ENCODE measurements at regions not wholly inside any gene's neighbourhood (a gene's known extent, or its start where the extent isn't known, plus 50 kb on each side); places are given as distances from the start of the nearest gene placed in this dataset.
A peak's percentile ranks its signal among the peaks of the same experiment; 100 is the strongest.

DNA sequence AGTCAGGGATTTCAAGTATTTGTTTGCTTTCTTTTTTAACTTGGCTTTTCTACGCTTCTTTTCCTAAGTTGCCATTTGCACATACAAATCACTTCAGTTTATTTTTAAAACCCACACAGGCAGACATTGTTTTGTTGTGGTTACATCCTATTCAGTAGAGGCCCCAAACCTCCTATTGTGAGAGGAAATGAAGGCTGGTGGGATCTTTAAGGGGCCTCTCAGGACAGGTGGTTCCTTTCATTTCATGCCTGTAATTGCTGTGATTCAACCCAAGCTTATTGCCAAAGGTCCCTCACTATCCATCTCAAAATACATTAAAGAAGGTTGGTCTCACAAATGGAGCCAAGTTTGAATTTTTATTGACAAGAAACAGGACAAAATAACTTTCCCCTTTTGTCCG lies 257.1 kb downstream of the ADAMTS20 start:
- DNase-seq (ENCODE audit: low spot score): no peak

DNA sequence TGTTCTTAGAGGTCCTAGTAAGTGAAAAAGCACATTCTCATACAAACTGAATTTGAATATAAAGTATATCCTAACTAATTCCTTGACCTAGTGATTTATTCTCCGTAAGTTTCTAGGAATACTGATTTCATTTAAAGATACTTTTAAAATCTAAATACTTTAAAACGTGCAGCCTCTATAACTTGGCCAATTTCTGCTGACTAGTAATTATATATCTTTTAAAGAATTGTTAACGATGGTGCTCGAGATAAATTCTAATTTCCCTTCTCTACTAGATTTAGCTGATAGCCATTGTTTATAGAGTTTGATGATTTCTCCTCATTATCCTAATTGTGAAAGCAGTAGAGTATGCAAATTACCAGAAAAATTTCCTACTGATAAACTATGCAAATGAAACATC lies 257.9 kb downstream of the ADAMTS20 start:
- no peak for DNase-seq (ENCODE audit: low spot score)

DNA sequence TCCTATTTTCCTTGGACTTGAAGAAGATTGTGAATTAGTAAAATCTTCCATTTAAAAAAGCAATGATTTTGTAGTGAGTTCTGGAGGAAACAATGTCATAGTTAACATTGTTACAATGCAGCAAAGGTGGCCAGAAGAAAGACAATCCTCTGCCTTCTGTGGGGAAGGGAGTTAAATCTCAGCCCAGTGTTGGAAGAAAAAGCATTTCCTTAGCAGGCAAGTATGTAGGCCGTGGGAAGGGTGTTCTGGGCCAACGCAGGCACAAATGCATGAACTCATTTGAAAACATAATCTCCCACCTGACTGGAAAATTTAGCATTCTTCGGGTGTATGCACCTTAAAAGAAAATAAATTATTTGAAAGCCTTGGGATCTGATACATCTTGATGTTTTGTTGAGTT lies 258.6 kb downstream of the ADAMTS20 start:
- DNase-seq (ENCODE audit: low spot score): no peak

DNA sequence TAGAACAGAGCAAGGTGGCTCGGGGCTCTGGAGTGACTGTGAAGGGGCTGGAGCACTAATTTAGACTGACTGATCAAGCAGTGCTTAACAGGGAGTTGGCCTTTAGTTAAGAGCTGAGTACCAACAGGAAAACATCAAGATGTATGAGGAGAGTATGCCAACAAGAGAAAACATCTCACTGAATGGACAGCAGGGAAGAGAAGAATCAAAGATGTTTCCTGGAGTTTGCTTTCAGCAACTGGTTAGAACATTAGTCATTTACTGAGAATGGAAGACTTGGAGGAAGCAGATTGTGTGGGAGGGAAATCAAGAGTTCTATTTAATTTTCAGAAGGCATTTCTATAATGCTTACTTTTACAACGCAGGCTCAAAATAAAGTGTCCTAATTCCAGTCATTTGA lies 259.3 kb downstream of the ADAMTS20 start:
- DNase-seq (ENCODE audit: low spot score): no peak

DNA sequence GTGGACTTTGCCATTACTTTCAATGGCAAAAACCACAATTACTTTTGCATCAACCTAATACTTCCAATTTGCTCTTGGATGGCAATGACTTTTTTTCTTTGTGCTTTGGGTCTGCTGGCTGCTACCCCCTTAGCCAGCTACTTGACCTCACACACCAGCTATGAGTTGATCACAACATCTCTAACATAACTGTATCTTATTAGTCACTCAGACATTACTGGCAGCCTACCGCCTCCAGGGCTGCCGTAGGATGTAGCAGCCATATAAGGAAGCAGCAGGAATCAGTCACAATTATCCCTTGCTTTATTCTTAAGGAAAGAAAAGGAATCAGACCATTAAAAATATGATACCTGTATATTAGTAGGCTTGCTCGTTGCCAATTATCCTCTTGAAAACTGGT lies 260.5 kb downstream of the ADAMTS20 start:
- no peak for DNase-seq (ENCODE audit: low spot score)

DNA sequence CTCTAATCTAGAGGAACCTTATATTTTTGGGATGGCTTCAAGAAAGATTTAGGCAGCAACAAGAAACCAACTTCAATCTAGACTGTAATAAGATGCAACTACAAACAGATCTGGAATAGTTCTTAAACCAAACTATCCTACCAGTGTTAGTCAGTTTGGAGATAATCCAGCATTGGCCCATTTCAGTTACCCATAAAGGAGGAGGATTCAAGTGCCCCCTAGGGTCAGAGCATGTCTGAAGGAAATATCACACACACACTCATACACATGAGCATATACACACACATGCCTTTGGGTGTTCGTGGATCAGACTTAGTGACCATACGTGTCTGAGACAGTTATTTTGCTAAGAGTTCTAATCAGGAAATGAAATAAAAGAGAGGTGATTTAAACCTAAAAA lies 261.2 kb downstream of the ADAMTS20 start:
- no peak for DNase-seq (ENCODE audit: low spot score)

DNA sequence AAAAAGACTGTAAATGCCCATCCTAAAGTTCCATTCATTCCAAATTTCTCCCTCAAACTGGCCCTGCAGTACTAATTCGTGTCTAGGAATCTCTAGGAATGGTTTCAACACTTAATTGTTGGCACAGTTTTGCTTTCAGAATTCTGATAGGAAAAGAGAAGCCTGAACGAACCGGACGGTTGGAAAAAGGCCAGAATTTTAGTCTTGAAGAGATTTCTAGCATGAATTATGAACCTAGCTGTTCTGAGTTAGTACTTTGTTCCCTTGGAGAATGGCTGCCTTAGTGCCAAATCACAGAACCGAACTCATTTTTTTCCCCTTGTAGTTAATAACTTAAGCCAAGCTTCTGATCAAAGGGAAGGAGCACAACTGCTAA lies 262.6 kb downstream of the ADAMTS20 start:
- no peak for DNase-seq (ENCODE audit: low spot score)

DNA sequence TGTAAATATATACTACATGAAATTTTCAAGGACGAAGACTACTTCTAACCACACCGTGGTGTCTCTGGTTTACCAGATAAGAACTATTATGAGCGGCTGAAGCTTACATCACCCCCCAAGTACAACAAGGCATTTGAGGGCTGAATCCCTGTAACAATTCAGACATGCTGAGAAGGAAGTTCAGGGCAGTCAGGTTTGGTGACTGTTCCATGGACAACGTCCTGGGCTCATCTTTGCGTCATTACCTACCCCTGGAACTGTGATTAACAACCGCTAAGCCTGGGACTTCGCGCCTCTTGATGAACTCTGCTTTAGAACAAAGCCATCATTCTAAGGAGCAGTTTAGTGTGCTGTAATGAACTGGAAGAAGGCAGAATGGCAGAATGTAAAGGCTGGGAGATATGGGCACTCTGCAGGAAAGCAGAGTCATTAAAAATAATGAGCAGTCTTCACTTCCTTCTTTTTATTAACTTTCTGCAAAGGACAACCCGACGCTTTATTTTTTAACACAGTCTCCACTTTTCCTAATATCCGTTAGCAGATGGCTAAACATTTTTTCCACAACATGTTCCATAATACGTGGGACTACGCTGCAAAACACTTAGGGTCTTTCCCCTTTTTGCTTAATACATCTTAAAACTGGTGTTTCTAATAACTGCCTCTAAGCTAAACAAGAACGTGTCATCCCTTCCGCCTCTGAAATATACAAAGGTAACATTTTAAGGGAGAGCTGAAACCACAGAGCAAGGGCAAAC lies 263.2 kb downstream of the ADAMTS20 start:
- DNase-seq (ENCODE audit: low spot score): no peak

DNA sequence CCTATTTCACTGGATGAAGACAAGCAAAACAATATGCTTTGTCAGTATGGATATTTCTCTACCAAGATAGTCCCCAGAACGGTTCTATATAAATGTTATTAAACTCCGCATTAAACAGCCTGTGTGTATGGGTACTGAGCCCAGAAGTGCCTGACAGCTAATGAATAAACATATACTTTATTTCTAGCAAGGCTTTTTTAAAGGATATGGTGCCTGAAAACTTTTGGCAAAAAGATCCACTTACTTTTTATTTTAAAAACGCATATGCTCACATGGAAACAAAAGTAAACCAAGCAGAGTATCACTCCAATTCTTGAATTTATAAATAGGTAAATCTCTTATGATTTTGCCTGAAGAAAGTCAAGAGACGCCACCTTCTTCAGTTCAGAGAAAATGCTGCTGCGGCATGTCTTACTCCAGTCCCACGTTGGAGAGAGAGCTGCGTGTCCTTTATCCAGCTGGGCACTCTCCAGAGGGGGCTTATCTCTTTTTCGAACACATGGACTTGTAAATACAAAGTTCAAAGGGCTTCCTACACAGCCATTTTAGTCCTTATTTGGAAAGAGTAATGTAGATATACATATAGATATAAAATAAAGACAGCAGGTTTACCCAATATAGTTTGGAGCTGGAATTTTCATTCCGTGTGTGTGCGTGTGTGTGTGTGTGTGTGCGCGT lies 264.2 kb downstream of the ADAMTS20 start:
- DNase-seq (ENCODE audit: low spot score): no peak

DNA sequence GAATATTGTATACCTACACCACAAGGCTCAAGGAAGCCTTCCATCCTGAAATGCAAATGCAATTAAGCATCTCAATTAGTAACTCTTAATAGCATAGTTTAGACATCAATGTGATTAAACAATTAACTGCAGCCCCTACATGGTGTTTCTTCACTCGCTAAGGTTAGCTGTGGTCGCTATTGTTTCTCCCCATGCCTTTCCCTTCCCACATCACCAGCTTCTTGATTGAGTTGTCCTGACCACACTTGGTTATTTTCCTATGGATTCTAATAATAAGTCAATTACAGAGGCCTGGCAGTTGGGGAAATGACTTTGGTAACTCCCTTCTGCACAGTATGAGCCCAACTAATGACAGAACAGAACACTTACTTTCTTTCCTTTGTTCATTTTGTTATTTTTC lies 265.0 kb downstream of the ADAMTS20 start:
- DNase-seq (ENCODE audit: low spot score): no peak

DNA sequence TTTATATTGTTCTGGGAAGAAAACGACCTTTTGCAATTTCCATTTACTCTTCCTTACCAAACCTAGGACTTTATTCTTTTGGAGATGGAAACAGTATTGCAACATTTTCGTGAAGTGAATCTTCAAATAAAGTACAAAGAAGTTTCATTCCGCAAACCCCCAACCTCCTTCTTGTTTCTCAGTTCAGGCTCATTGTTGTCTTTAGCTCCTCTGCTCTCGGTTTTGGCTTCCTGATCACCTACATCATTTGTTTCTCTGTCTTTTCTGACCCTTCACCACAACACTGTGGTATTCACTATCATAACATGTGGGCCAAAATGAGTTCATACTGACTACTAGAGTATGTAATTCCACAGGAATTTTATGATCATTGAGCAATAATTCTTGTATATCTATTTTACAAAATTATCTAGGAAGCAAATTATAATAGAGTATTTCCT lies 266.8 kb downstream of the ADAMTS20 start:
- DNase-seq (ENCODE audit: low spot score): no peak

DNA sequence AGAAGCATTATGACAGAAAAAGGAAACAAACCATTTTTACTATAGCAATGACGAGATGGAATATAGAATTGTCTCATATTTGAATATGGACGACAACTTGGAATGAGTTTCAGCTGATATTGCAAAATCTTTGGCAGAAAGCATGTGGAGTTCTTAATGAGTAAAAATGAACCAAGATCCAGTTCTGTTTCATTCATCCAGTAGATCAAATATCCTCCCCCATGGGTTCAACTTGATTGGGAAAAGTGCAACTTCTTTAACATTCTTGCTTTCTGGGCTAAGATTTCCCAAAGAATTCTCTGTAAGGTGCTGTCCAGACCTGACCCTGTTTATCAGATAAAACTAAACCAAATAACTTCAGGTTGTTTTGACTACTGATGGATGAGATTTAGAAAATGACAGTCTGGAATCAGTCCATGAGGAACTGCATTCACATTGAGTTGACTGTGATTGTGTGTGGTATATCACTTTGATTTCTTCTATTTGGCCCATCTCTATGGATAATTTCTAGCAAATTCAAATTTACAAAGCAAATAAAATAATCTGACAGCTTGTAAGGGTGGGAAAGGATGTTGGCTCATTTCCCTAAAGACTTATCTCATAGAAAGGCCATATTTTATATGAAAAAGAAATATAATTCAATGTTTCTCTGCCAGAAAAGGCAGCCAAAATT lies 267.4 kb downstream of the ADAMTS20 start:
- DNase-seq (ENCODE audit: low spot score): no peak

DNA sequence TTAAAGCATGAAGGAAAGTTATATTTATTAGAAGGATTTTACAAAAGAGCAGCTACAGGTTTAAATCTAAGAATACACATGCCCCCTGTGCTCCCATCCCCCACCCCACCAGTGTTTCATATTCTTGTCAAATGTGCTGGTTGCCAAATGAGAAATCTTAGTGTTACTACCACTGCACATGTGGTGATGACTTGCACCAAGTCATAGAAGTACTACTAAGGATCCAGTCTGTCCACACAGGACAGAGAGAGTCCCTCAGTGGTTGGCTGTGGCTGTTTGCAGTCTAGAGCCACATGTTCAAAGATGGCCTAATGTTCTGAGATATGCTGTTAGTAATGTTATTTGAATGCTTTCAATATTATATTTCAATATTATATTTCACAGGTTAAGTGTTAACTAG lies 268.8 kb downstream of the ADAMTS20 start:
- no peak for DNase-seq (ENCODE audit: low spot score)

DNA sequence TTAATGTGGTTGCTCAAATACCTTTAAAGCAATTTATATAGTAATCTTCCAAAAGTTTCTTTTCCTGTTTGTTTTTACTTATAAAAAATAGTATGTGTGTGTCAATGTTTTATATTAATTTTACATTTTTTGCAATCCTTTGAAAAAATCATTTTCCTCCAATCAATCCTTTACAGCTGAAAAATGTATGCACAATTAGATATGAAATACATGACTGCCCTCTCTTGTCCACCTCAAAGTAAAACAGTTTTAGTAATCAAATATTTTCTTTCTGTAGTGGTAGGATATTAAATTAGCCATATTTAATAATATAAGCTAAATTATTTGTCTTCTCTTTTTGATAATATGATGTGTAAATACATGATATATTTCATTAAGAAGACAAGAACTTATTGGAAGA lies 269.9 kb downstream of the ADAMTS20 start:
- peak; percentile 11 for DNase-seq (ENCODE audit: low spot score)

DNA sequence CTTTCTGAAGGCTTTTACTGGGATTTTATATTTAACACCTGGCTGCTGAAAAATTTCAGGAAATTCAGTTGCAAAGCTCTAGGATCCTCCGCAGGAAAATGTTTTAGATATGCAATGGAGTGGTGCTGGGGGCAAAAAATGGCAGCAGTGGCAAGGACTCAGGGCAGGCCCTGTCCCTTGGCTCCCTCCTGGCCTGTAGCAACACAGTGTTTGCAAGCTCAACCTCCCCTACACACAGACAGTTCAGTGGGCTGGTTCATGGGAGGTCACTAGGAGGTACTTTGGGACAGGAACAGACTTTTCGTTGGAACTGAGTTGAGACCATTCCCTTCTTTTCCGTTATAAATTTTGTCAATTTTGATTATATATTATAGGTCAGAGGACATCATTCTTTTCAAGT lies 270.4 kb downstream of the ADAMTS20 start:
- no peak for DNase-seq (ENCODE audit: low spot score)

DNA sequence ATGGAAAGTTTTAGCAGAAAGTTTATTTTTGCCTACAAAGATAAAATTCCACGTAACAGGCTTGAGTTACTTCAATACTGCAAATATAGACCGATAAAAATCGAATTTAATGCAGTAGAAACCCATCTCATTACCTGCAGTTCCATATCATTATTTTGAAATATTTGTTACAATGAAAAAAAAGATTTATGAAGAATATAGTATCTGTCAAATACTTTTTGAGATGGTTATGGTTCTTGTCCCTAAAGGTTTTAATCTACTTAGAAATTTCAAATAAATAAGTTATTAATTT lies 273.5 kb downstream of the ADAMTS20 start:
- no peak for DNase-seq (ENCODE audit: low spot score)

DNA sequence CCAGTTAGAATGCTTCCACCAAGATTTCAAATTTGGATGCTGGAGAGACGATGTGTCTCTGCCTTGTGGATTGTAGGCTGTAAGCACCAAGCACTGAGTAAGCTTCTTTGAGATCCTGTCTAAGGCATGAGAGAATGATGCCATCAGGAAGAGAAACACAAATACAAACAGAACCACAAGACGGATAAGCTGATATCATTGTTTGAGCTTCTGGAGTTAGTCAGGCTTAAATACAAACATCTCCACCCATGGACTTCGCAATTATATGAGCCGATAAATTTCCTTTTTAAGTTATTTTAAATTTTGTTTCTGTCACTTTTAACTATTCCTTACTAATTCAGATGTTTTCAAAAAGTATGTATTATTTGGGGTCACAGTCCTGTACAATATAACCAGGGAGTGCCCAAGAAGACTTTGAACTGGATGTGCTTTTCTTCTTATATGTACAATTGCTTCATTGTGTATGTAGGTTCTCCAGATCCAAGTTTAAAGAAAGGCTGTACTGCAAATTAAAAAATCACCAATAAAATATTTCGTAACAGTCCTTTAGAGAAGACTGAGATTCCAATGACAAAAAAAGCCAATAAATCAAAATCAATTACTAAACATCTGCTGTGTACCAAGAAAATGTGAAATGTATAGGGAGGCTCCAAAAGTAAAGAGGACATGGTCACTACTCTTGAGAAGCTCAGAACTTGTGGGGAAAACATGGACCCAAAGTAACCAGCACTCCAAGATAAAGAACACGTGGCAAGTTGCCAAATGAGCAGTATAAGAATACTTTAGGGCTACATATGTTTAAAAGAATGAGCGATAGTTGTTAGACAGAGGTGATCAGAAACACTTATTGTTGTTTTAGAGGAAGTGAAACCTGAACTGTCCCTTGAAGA lies 274.1 kb downstream of the ADAMTS20 start:
- DNase-seq (ENCODE audit: low spot score): no peak

DNA sequence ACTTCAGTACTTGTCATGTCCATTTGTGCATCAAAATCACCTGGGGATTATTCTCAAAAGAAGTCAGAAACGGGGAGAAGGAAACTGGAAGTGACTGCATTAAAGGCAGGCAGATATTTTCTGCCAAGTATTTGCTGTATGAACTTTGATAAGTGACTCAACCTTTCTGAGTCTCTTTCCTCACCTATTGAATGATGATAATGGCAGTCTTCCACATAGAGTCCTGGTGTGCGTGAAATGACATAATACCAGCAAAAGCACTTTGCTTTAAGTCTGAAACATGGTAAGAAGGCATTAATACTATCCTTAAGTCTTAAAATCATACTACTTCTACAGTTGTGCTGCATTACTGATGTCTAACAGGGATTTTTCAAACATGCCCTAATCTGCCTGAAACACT lies 278.5 kb downstream of the ADAMTS20 start:
- no peak for DNase-seq (ENCODE audit: low spot score)

DNA sequence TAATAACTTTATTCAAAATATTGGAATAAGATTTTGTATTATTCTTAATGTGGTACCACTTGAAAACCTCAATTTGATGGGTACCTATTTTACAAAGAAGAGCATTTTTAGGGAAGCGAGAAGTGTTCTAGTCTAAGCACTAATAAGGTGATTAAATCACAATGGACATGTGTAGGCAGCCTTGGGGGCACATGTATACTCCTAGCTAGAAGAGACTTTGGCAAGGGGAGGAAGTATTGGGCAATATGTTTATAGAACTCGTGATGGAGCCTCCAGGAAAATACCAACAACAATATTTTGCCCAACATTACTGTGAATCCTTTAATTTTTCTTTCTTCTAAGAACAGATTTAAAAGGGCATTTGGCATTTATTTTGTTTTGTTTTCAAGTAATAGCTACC lies 280.3 kb downstream of the ADAMTS20 start:
- no peak for DNase-seq (ENCODE audit: low spot score)

DNA sequence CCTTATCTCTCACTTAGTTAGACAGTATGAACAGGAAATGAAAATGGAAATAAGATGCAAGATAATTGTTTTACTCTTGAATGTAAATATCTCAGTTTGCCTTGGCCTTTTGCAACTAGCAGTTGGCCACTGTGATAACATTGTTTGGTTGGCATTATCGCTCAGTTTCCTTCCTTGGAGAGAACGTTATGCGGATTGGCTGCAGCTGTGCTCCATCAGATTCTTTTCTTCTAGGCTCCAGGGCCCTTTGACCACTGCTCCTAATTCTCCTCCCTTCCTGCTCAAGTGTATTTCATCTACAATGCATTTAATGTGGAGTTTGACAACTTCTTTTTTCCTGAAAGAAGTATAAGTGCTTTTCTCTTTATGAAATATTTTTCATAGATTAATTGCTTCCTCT lies 284.2 kb downstream of the ADAMTS20 start:
- DNase-seq (ENCODE audit: low spot score): no peak

DNA sequence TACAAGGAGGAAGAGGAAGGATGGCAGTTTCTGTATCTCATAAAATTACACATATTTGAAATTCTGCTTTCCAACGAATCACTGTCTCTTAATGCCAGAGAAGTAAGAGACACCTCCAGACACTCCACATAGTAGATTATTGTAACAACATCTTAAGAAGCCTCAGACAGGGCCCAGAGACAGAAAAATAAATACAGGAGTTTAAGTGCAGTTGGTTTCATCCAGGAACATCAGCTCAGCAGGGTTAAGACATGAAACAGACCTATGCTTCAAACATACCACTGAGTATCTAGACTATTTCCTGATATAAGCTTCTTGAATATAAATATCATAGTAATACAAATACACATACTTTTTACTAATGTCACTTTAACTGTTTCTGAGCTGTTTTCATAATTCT lies 290.3 kb downstream of the ADAMTS20 start:
- DNase-seq (ENCODE audit: low spot score): no peak

DNA sequence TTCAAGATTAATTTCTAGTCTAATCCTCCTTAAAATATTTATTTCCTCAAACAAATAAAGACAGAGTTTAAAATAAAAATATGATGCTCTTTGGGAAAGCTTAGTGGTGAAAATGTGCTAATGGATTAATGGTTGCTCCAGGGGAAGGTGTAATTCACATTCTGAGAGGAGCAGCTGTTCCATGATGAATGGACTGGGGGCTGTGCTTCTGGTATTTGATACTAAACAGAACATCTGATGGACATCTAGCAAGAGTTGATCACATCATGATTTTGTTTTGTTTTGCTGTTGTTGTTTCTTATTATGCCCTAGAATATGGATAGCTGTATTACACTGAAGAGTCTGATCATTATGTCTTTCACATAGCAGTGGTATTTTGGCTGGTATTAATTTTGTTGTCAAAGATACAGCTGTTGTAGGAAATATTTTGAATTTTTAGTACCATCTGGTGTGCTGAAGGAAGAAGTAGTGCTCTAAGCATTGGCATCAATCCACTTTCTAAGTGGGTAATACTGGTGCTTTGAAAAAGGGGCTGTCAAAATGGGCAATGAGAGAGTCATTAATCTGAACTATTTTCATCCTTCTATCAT lies 296.4 kb downstream of the ADAMTS20 start:
- no peak for DNase-seq (ENCODE audit: low spot score)

Data from pons (tissue), 1 donor.